ENCODE measurements at regions not wholly inside any gene's neighbourhood (a gene's known extent, or its start where the extent isn't known, plus 50 kb on each side); places are given as distances from the start of the nearest gene placed in this dataset.

GRCh38 chr16:64094992-64095634 lies 1026.8 kb downstream of the CDH11 start:
- Histone ChIP-seq H3K4me2 (ENCODE audit: low read length) (no peak overlapping the region), H3K79me2 (ENCODE audit: control insufficient read depth, low read length) (no peaks in the 10 kb centered on the region), H3F3A (ENCODE audit: control insufficient read depth, insufficient read depth) (no peaks in the 10 kb centered on the region), H3K9me2 (replicated peaks; ENCODE audit: control insufficient read depth, low read length) (no peaks in the 10 kb centered on the region), H3K36me3 (ENCODE audit: control insufficient read depth, low read length) (peaks cover 3% of the 10 kb centered on the region; the same call in 1 of the 2 replicates), H3K27ac (ENCODE audit: low read depth, low read length) (no peak overlapping the region), H3K4me1 (ENCODE audit: control insufficient read depth, low read length) (no peaks in the 10 kb centered on the region; the same call in 1 of the 2 replicates), H3K9me3 (ENCODE audit: control insufficient read depth, insufficient read depth, low read length) (peaks cover 12% of the 10 kb centered on the region), H3K4me3 (ENCODE audit: low read length) (no peak overlapping the region), H4K20me1 (ENCODE audit: control insufficient read depth, insufficient read depth, low read depth, low read length) (no peaks in the 10 kb centered on the region), H3K27me3 (ENCODE audit: control insufficient read depth, low read length) (no peaks in the 10 kb centered on the region)
- TF ChIP-seq EZH2phosphoT487 (IDR thresholded peaks at IDR 0.05; ENCODE audit: borderline replicate concordance, low read length) (no peak), CTCF (IDR thresholded peaks at IDR 0.05; ENCODE audit: low read depth, low read length, poor library complexity, severe bottlenecking) (no peak)

- H3K27me3 ChIP-seq (ENCODE audit: control insufficient read depth, low read length) = no peaks in the 10 kb centered on the region
- peaks cover 3% of the 10 kb centered on the region; the same call in 1 of the 2 replicates for H3K36me3 ChIP-seq (ENCODE audit: control insufficient read depth, low read length)
- peaks cover 12% of the 10 kb centered on the region for H3K9me3 ChIP-seq (ENCODE audit: control insufficient read depth, insufficient read depth, low read length)
- TF ChIP-seq EZH2phosphoT487 (IDR thresholded peaks at IDR 0.05; ENCODE audit: borderline replicate concordance, low read length) (no peak), CTCF (IDR thresholded peaks at IDR 0.05; ENCODE audit: low read depth, low read length, poor library complexity, severe bottlenecking) (no peak)
- H3K79me2 ChIP-seq (ENCODE audit: control insufficient read depth, low read length) = no peaks in the 10 kb centered on the region
- no peaks in the 10 kb centered on the region for H3K9me2 ChIP-seq (replicated peaks; ENCODE audit: control insufficient read depth, low read length)
- no peak overlapping the region for H3K27ac ChIP-seq (ENCODE audit: low read depth, low read length)
- H3K4me3 ChIP-seq (ENCODE audit: low read length) = no peak overlapping the region
- peaks cover 7% of the 10 kb centered on the region for H3K4me1 ChIP-seq (ENCODE audit: control insufficient read depth, low read length)
- no peak overlapping the region for H3K4me2 ChIP-seq (ENCODE audit: low read length)
- H4K20me1 ChIP-seq (ENCODE audit: control insufficient read depth, insufficient read depth, low read depth, low read length) = no peaks in the 10 kb centered on the region
- H3F3A ChIP-seq (ENCODE audit: control insufficient read depth, insufficient read depth) = no peaks in the 10 kb centered on the region
Observed at GRCh38 chr16:64094181-64094965, 1027.5 kb downstream of the CDH11 start.

- Histone ChIP-seq H3K36me3 (ENCODE audit: control insufficient read depth, low read length) (peaks cover 3% of the 10 kb centered on the region; the same call in 1 of the 2 replicates), H3K9me3 (ENCODE audit: control insufficient read depth, insufficient read depth, low read length) (peaks cover 6% of the 10 kb centered on the region), H3K27ac (ENCODE audit: low read depth, low read length) (no peak overlapping the region), H3K27me3 (ENCODE audit: control insufficient read depth, low read length) (no peaks in the 10 kb centered on the region), H3F3A (ENCODE audit: control insufficient read depth, insufficient read depth) (no peaks in the 10 kb centered on the region), H4K20me1 (ENCODE audit: control insufficient read depth, insufficient read depth, low read depth, low read length) (no peaks in the 10 kb centered on the region), H3K4me2 (ENCODE audit: low read length) (no peak overlapping the region), H3K79me2 (ENCODE audit: control insufficient read depth, low read length) (no peaks in the 10 kb centered on the region), H3K4me3 (ENCODE audit: low read length) (no peak overlapping the region), H3K4me1 (ENCODE audit: control insufficient read depth, low read length) (peaks cover 12% of the 10 kb centered on the region), H3K9me2 (replicated peaks; ENCODE audit: control insufficient read depth, low read length) (no peaks in the 10 kb centered on the region)
- no peak for TF ChIP-seq EZH2phosphoT487 (IDR thresholded peaks at IDR 0.05; ENCODE audit: borderline replicate concordance, low read length)
- no peak for TF ChIP-seq CTCF (IDR thresholded peaks at IDR 0.05; ENCODE audit: low read depth, low read length, poor library complexity, severe bottlenecking)
Observed at GRCh38 chr16:64092271-64092670, 1029.6 kb downstream of the CDH11 start.

Measured in DOHH2 (cell line).